HCT116 (cell line): ENCODE measurements at regions not wholly inside any gene's neighbourhood (a gene's known extent, or its start where the extent isn't known, plus 50 kb on each side); places are given as distances from the start of the nearest gene placed in this dataset.

Experiments used
- ATAC-seq: fragments of 200-7000 bp; cut with Tn5 transposase; 2 replicates; pipeline ENCODE4 v1.9.1; 2020; ENCODE audit warnings: mild to moderate bottlenecking, moderate library complexity
- BruUV-seq: library from RNA; stranded (reverse); fragments of 400-500 nt; replicated peaks from 2 replicates; lab custom pipeline; 2021; lab: Mats Ljungman, UMichigan
- CTCF ChIA-PET: fragments of 300-600 bp; sonication (Branson Sonifier 250); formaldehyde crosslinking; loops from one replicate; lab custom pipeline; 2021; ENCODE audit warnings: antibody characterized with exemption; lab: Charles Lee
- POLR2A ChIA-PET: fragments of 300-600, 350-600 bp; sonication (Branson Sonifier 250); formaldehyde crosslinking; loops from one replicate; lab custom pipeline; 2021; ENCODE audit warnings: antibody characterized with exemption; lab: Charles Lee
- RAD21 ChIA-PET, 2 experiments: fragments of 300-600 bp; sonication (Branson Sonifier 250); formaldehyde crosslinking; loops; one replicate each; lab custom pipeline; 2023; ENCODE audit warnings: low total read pairs in 2 of 2; ENCODE audit not compliant: uncharacterized antibody in 2 of 2, unreplicated experiment in 2 of 2, low non-redundant PET in 1 of 2; lab: Charles Lee
- DNase-seq: peaks from one replicate; pipeline ENCODE4 v3.0.0-alpha.2; 2010; ENCODE audit warnings: low read depth, low spot score
- H2AFZ ChIP-seq: fragments of 200-600 bp; shearing (Covaris generic), sonication (generic); 2 replicates; pipeline ENCODE4 v1.6.1; 2017; ENCODE audit warnings: low read depth, mixed run types, mixed read lengths, antibody characterized with exemption, low read length; ENCODE audit not compliant: poor library complexity, severe bottlenecking
- H3K27ac ChIP-seq: 2 replicates; pipeline ENCODE4 v1.5.1; 2012; ENCODE audit warnings: low read depth, low read length
- H3K27me3 ChIP-seq: fragments of 200-600 bp; sonication (generic); 2 replicates; pipeline ENCODE4 v1.6.1; 2016; ENCODE audit warnings: mixed run types, low read length, mixed read lengths; ENCODE audit not compliant: insufficient read depth
- H3K36me3 ChIP-seq, 2 experiments: fragments of 200-500 bp in 1 of 2; fragments of 200-600 bp in 1 of 2; sonication (Bioruptor generic) in 1 of 2; sonication (generic) in 1 of 2; 2 replicates each; pipeline versions ENCODE4 v1.5.1 to v1.6.1; 2014 to 2016; ENCODE audit warnings: low read length in 2 of 2, inconsistent platforms in 1 of 2, mixed read lengths in 1 of 2, mixed run types in 1 of 2; ENCODE audit not compliant: insufficient read depth in 2 of 2, control insufficient read depth in 1 of 2
- H3K4me1 ChIP-seq, 2 experiments: fragments of 200-600 bp in 1 of 2; sonication (generic) in 1 of 2; 2 replicates each; pipeline versions ENCODE4 v1.5.1 to v1.6.1; 2012 to 2017; ENCODE audit warnings: low read length in 2 of 2, inconsistent platforms in 1 of 2, mild to moderate bottlenecking in 1 of 2, mixed read lengths in 1 of 2, mixed run types in 1 of 2, moderate library complexity in 1 of 2; ENCODE audit not compliant: insufficient read depth in 2 of 2, control insufficient read depth in 1 of 2
- H3K4me2 ChIP-seq: fragments of 200-600 bp; sonication (generic); 2 replicates; pipeline ENCODE4 v1.6.1; 2017; ENCODE audit warnings: mixed run types, low read length, mixed read lengths
- H3K4me3 ChIP-seq, 2 experiments: fragments of 200-600 bp in 1 of 2; sonication (generic) in 1 of 2; replicated peaks in 1 of 2; 2 replicates each; pipeline ENCODE4 v1.5.1; 2011 to 2016; ENCODE audit warnings: low read length in 2 of 2, control low read depth in 1 of 2, low read depth in 1 of 2, mild to moderate bottlenecking in 1 of 2, mixed read lengths in 1 of 2, mixed run types in 1 of 2
- H3K79me2 ChIP-seq: fragments of 200-600 bp; sonication (generic); 2 replicates; pipeline ENCODE4 v1.6.1; 2017; ENCODE audit warnings: mild to moderate bottlenecking, mixed run types, low read length, moderate library complexity, mixed read lengths; ENCODE audit not compliant: insufficient read depth
- H3K9ac ChIP-seq: fragments of 200-600 bp; sonication (generic); 2 replicates; pipeline ENCODE4 v1.6.1; 2016; ENCODE audit warnings: low read length, mixed read lengths
- H3K9me2 ChIP-seq: fragments of 200-600 bp; sonication (generic), shearing (Covaris generic); 2 replicates; pipeline ENCODE4 v1.6.1; 2017; ENCODE audit warnings: mixed run types, mild to moderate bottlenecking, moderate library complexity; ENCODE audit not compliant: insufficient read depth
- H3K9me3 ChIP-seq, 2 experiments: fragments of 200-500 bp in 1 of 2; fragments of 200-600 bp in 1 of 2; sonication (Bioruptor generic) in 1 of 2; sonication (generic) in 1 of 2; 2 replicates each; pipeline ENCODE4 v1.6.1; 2014 to 2017; ENCODE audit warnings: low read length in 2 of 2, mixed read lengths in 2 of 2, inconsistent platforms in 1 of 2, low read depth in 1 of 2, mild to moderate bottlenecking in 1 of 2, mixed run types in 1 of 2, moderate library complexity in 1 of 2; ENCODE audit not compliant: control insufficient read depth in 1 of 2, insufficient read depth in 1 of 2
- H4K20me1 ChIP-seq: fragments of 200-600 bp; sonication (generic), shearing (Covaris generic); 2 replicates; pipeline ENCODE4 v1.6.1; 2017; ENCODE audit warnings: mixed run types, mild to moderate bottlenecking, moderate library complexity; ENCODE audit not compliant: insufficient read depth
- CBX3 ChIP-seq: IDR thresholded peaks from 2 replicates; pipeline ENCODE4 v1.6.1; 2012; ENCODE audit warnings: low read depth
- POLR2AphosphoS5 ChIP-seq: IDR thresholded peaks from 2 replicates; pipeline ENCODE4 v1.6.1; 2011; ENCODE audit warnings: mild to moderate bottlenecking, low read depth, low read length, moderate library complexity
- SRF ChIP-seq: IDR thresholded peaks from 2 replicates; pipeline ENCODE4 v1.6.1; 2012; ENCODE audit warnings: low read depth
- TCF7L2 ChIP-seq: IDR thresholded peaks from 2 replicates; pipeline ENCODE4 v1.7.0; 2011; ENCODE audit warnings: borderline replicate concordance, inconsistent platforms; ENCODE audit not compliant: insufficient read depth, insufficient read length; ENCODE audit errors: extremely low read depth
- intact Hi-C: fragments of 100-400 bp; cut with micrococcal nuclease; formaldehyde crosslinking; loops from 2 replicates; pipeline ENCODE4 v1.10.0; 2022
- TF ChIP-seq, protein P1 (sequence below): IDR thresholded peaks from 2 replicates; pipeline ENCODE4 v1.6.1; 2012; ENCODE audit warnings: low read depth
- TF ChIP-seq, protein P2 (sequence below): IDR thresholded peaks from 2 replicates; pipeline ENCODE4 v1.6.1; 2012

DNA sequence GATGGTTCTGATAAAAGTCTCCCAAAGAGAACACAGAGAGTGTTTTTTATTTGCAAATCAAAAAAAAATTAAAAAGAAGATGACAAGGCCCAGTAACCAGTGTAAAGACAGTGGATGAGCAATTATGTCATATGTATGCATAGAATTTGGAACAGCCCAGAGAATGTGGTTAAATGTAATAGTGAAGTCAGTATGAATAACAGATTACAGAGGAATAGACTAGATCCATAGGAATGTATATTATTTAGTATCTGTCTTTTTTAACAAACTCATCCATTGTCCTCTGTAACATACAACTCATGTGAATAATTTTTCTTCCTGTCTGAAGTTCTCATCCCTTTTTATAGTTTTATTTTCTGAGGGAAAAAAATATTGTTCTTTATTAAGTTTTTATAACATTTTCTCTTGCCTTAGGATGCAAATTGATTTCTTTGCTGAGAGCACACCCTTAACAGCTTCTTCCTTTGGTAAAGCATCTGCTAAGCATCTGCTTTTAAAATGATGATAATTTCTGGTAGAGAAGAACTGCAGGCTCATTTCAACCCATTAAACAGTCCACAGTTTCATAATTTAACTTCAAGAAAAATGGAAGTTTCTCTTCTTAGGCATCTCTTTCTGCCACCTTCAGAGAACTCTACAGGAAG, 266.5 kb upstream of the MTNR1B start:
- H3K4me2 ChIP-seq: no peak overlapping the region
- intact Hi-C loops: no loop called here
- DNase-seq (no peak), ATAC-seq (no peak)
- no peaks in the 10 kb centered on the region for H3K36me3 ChIP-seq
- H3K79me2 ChIP-seq: no peaks in the 10 kb centered on the region
- H2AFZ ChIP-seq: no peak overlapping the region
- H4K20me1 ChIP-seq: no peaks in the 10 kb centered on the region
- no peaks in the 10 kb centered on the region for H3K27me3 ChIP-seq
- peaks cover 0 to 10% of the 10 kb centered on the region in 2 experiments; a peak in 2 of 4 replicates for H3K9me3 ChIP-seq
- RAD21 ChIA-PET: no interaction called here
- CTCF ChIA-PET: no interaction called here
- no TSS peak for BruUV-seq
- no peak overlapping the region for H3K4me3 ChIP-seq
- no peak overlapping the region for H3K9ac ChIP-seq
- no peak overlapping the region for H3K27ac ChIP-seq
- no peaks in the 10 kb centered on the region for H3K4me1 ChIP-seq
- POLR2A ChIA-PET: no interaction called here
- no peaks in the 10 kb centered on the region for H3K9me2 ChIP-seq
- TF ChIP-seq POLR2AphosphoS5 (no peak), TCF7L2 (no peak), CBX3 (no peak), SRF (no peak)
- TF ChIP-seq, protein P1, sequence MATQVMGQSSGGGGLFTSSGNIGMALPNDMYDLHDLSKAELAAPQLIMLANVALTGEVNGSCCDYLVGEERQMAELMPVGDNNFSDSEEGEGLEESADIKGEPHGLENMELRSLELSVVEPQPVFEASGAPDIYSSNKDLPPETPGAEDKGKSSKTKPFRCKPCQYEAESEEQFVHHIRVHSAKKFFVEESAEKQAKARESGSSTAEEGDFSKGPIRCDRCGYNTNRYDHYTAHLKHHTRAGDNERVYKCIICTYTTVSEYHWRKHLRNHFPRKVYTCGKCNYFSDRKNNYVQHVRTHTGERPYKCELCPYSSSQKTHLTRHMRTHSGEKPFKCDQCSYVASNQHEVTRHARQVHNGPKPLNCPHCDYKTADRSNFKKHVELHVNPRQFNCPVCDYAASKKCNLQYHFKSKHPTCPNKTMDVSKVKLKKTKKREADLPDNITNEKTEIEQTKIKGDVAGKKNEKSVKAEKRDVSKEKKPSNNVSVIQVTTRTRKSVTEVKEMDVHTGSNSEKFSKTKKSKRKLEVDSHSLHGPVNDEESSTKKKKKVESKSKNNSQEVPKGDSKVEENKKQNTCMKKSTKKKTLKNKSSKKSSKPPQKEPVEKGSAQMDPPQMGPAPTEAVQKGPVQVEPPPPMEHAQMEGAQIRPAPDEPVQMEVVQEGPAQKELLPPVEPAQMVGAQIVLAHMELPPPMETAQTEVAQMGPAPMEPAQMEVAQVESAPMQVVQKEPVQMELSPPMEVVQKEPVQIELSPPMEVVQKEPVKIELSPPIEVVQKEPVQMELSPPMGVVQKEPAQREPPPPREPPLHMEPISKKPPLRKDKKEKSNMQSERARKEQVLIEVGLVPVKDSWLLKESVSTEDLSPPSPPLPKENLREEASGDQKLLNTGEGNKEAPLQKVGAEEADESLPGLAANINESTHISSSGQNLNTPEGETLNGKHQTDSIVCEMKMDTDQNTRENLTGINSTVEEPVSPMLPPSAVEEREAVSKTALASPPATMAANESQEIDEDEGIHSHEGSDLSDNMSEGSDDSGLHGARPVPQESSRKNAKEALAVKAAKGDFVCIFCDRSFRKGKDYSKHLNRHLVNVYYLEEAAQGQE: no peak
- TF ChIP-seq, protein P2, sequence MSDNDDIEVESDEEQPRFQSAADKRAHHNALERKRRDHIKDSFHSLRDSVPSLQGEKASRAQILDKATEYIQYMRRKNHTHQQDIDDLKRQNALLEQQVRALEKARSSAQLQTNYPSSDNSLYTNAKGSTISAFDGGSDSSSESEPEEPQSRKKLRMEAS: no peak
